Neural cell (in vitro differentiated cells): ENCODE measurements at regions not wholly inside any gene's neighbourhood (a gene's known extent, or its start where the extent isn't known, plus 50 kb on each side); places are given as distances from the start of the nearest gene placed in this dataset.

Experiments used
- H2AFZ ChIP-seq: fragments of 200-600, 300-800 bp; sonication (generic), shearing (Covaris generic); 2 replicates; pipeline ENCODE4 v1.6.0; 2014; ENCODE audit warnings: low read depth, mild to moderate bottlenecking, antibody characterized with exemption, low read length, moderate library complexity
- H3F3A ChIP-seq: fragments of 200-600 bp; shearing (Covaris generic); 2 replicates; pipeline ENCODE4 v1.6.1; 2016; ENCODE audit warnings: mild to moderate bottlenecking, moderate library complexity, mixed read lengths, antibody characterized with exemption, low read length; ENCODE audit not compliant: insufficient read depth, poor library complexity, severe bottlenecking
- H3K27ac ChIP-seq: fragments of 200-600, 300-800 bp; sonication (generic), shearing (Covaris generic); 2 replicates; pipeline ENCODE4 v1.5.1; 2014; ENCODE audit warnings: mild to moderate bottlenecking, low read length, moderate library complexity
- H3K27me3 ChIP-seq: fragments of 300-800, 200-600 bp; sonication (generic), shearing (Covaris generic); 2 replicates; pipeline ENCODE4 v1.6.0; 2014; ENCODE audit warnings: mild to moderate bottlenecking, low read depth, low read length, moderate library complexity; ENCODE audit not compliant: insufficient read depth
- H3K36me3 ChIP-seq: fragments of 300-800, 200-600 bp; sonication (generic), shearing (Covaris generic); 2 replicates; pipeline ENCODE4 v1.5.1; 2014; ENCODE audit warnings: mild to moderate bottlenecking, antibody characterized with exemption, low read length, moderate library complexity; ENCODE audit not compliant: insufficient read depth
- H3K4me2 ChIP-seq: fragments of 300-800, 200-600 bp; sonication (generic), shearing (Covaris generic); 2 replicates; pipeline ENCODE4 v1.6.0; 2014; ENCODE audit warnings: mild to moderate bottlenecking, low read length
- H3K4me3 ChIP-seq: fragments of 300-800, 200-600 bp; sonication (generic), shearing (Covaris generic); 2 replicates; pipeline ENCODE4 v1.5.1; 2014; ENCODE audit warnings: mild to moderate bottlenecking, low read length, moderate library complexity
- H3K79me2 ChIP-seq: fragments of 200-600 bp; shearing (Covaris generic); replicated peaks from 2 replicates; pipeline ENCODE4 v1.6.0; 2014; ENCODE audit warnings: mild to moderate bottlenecking, low read length, moderate library complexity; ENCODE audit not compliant: insufficient read depth
- H3K9ac ChIP-seq: fragments of 300-800, 200-600 bp; sonication (generic), shearing (Covaris generic); 2 replicates; pipeline ENCODE4 v1.6.1; 2016; ENCODE audit warnings: mild to moderate bottlenecking, low read length, mixed read lengths
- H3K9me2 ChIP-seq: fragments of 200-600 bp; shearing (Covaris generic); 2 replicates; pipeline ENCODE4 v1.6.1; 2016; ENCODE audit warnings: mild to moderate bottlenecking, low read length, mixed read lengths; ENCODE audit not compliant: insufficient read depth
- H3K9me3 ChIP-seq: fragments of 200-600, 300-800 bp; sonication (generic), shearing (Covaris generic); 2 replicates; pipeline ENCODE4 v1.6.1; 2016; ENCODE audit warnings: mild to moderate bottlenecking, mixed run types, low read length, moderate library complexity, mixed read lengths
- H4K20me1 ChIP-seq: fragments of 200-600 bp; shearing (Covaris generic); 2 replicates; pipeline ENCODE4 v1.6.1; 2016; ENCODE audit warnings: mild to moderate bottlenecking, mixed run types; ENCODE audit not compliant: insufficient read depth
- CTCF ChIP-seq: fragments of 450-650 bp; IDR thresholded peaks from 2 replicates; pipeline ENCODE4 v1.5.1; 2014; ENCODE audit warnings: antibody characterized with exemption, mild to moderate bottlenecking, moderate library complexity; ENCODE audit not compliant: poor library complexity, severe bottlenecking
- EP300 ChIP-seq: fragments of 450-650 bp; conservative IDR thresholded peaks from 2 replicates; pipeline ENCODE4 v1.6.1; 2014; ENCODE audit warnings: antibody characterized with exemption, mild to moderate bottlenecking, moderate library complexity; ENCODE audit not compliant: poor library complexity, severe bottlenecking
- EZH2 ChIP-seq: fragments of 200-600, 300-800 bp; shearing (Covaris generic), sonication (generic); IDR thresholded peaks from 2 replicates; pipeline ENCODE4 v1.6.1; 2014; ENCODE audit warnings: antibody characterized with exemption, low read length, borderline replicate concordance, mild to moderate bottlenecking; ENCODE audit not compliant: insufficient read depth, poor library complexity, severe bottlenecking
- MXI1 ChIP-seq: fragments of 450-650 bp; conservative IDR thresholded peaks from 2 replicates; pipeline ENCODE4 v1.6.1; 2014; ENCODE audit warnings: antibody characterized with exemption, mild to moderate bottlenecking; ENCODE audit not compliant: poor library complexity, severe bottlenecking
- POLR2AphosphoS5 ChIP-seq: IDR thresholded peaks from 2 replicates; pipeline ENCODE4 v1.6.1; 2012
- RAD21 ChIP-seq: fragments of 450-650 bp; conservative IDR thresholded peaks from 2 replicates; pipeline ENCODE4 v1.6.1; 2014; ENCODE audit warnings: antibody characterized with exemption, mild to moderate bottlenecking, moderate library complexity
- REST ChIP-seq: IDR thresholded peaks from 2 replicates; pipeline ENCODE4 v1.6.1; 2012; ENCODE audit warnings: borderline replicate concordance
- SMC3 ChIP-seq: fragments of 450-650 bp; conservative IDR thresholded peaks from 2 replicates; pipeline ENCODE4 v1.6.1; 2014; ENCODE audit warnings: antibody characterized with exemption, mild to moderate bottlenecking, moderate library complexity; ENCODE audit not compliant: poor library complexity
- TAF1 ChIP-seq: IDR thresholded peaks from 2 replicates; pipeline ENCODE4 v1.6.1; 2012; ENCODE audit warnings: low read depth

- Histone ChIP-seq H3K27ac (no peak overlapping the region), H2AFZ (no peak overlapping the region), H3K79me2 (no peaks in the 10 kb centered on the region), H3K9me2 (no peaks in the 10 kb centered on the region), H3K9ac (no peak overlapping the region), H3K4me3 (no peak overlapping the region), H3F3A (no peaks in the 10 kb centered on the region), H4K20me1 (no peaks in the 10 kb centered on the region), H3K4me2 (no peak overlapping the region), H3K9me3 (no peaks in the 10 kb centered on the region), H3K27me3 (no peaks in the 10 kb centered on the region), H3K36me3 (no peaks in the 10 kb centered on the region)
- no peak for TF ChIP-seq CTCF
- TF ChIP-seq RAD21 = no peak
- TF ChIP-seq EP300 = no peak
- TF ChIP-seq POLR2AphosphoS5 = no peak
- no peak for TF ChIP-seq REST
- no peak for TF ChIP-seq EZH2
- TF ChIP-seq MXI1 = no peak
- TF ChIP-seq SMC3 = no peak
- no peak for TF ChIP-seq TAF1
Measured at GRCh38 chr12:30314506-30315100, 381.1 kb downstream of the IPO8 start.

- H3K27me3 ChIP-seq = no peaks in the 10 kb centered on the region
- H3K9ac ChIP-seq = no peak overlapping the region
- no peaks in the 10 kb centered on the region for H3K9me2 ChIP-seq
- no peaks in the 10 kb centered on the region for H3K79me2 ChIP-seq
- no peak overlapping the region for H2AFZ ChIP-seq
- no peak overlapping the region for H3K27ac ChIP-seq
- H3K36me3 ChIP-seq = no peaks in the 10 kb centered on the region
- no peaks in the 10 kb centered on the region for H3K9me3 ChIP-seq
- no peaks in the 10 kb centered on the region for H4K20me1 ChIP-seq
- no peaks in the 10 kb centered on the region for H3F3A ChIP-seq
- H3K4me2 ChIP-seq = no peak overlapping the region
- TF ChIP-seq REST (no peak), RAD21 (no peak), POLR2AphosphoS5 (no peak), CTCF (no peak), TAF1 (no peak), EP300 (no peak), SMC3 (no peak), EZH2 (no peak), MXI1 (no peak)
- no peak overlapping the region for H3K4me3 ChIP-seq
Measured at GRCh38 chr12:30308010-30308717, 387.5 kb downstream of the IPO8 start.
